CD8-positive, alpha-beta memory T cell (primary cell): ENCODE measurements at regions not wholly inside any gene's neighbourhood (a gene's known extent, or its start where the extent isn't known, plus 50 kb on each side); places are given as distances from the start of the nearest gene placed in this dataset.
"Not testable (repeated sequence)": the region's sequence is repeated elsewhere in the genome, so short reads cannot be mapped to it uniquely, and the experiment has no call there.

ENCODE experiments used
- CTCF ChIA-PET: fragments of 350-600 bp; sonication (Branson Sonifier 250); formaldehyde crosslinking; loops from one replicate; lab custom pipeline; 2021; ENCODE audit warnings: antibody characterized with exemption; lab: Charles Lee
- POLR2A ChIA-PET: fragments of 350-600 bp; sonication (Branson Sonifier 250); formaldehyde crosslinking; loops from one replicate; lab custom pipeline; 2021; ENCODE audit warnings: antibody characterized with exemption; lab: Charles Lee
- DNase-seq, 5 donors: peaks; one replicate each; pipeline versions ENCODE4 v3.0.0 to v3.0.0-alpha.2; 2020 to 2022; ENCODE audit warnings: mixed read lengths in 1 of 5
- H3K27ac ChIP-seq: one replicate; pipeline ENCODE4 v1.7.0; 2013; ENCODE audit warnings: low read depth, mild to moderate bottlenecking, low read length, moderate library complexity
- H3K27me3 ChIP-seq: 2 replicates; pipeline ENCODE4 v1.7.0; 2013; ENCODE audit warnings: low read length, mild to moderate bottlenecking; ENCODE audit not compliant: insufficient read depth, poor library complexity, severe bottlenecking
- H3K36me3 ChIP-seq: 2 replicates; pipeline ENCODE4 v1.7.0; 2013; ENCODE audit warnings: mild to moderate bottlenecking, low read length, moderate library complexity; ENCODE audit not compliant: insufficient read depth
- H3K4me1 ChIP-seq: 2 replicates; pipeline ENCODE4 v1.7.0; 2013; ENCODE audit warnings: mild to moderate bottlenecking, low read length, moderate library complexity; ENCODE audit not compliant: insufficient read depth
- H3K4me3 ChIP-seq: 2 replicates; pipeline ENCODE4 v1.7.0; 2013; ENCODE audit warnings: mild to moderate bottlenecking, low read length
- H3K9me3 ChIP-seq: 2 replicates; pipeline ENCODE4 v1.7.0; 2013; ENCODE audit warnings: mild to moderate bottlenecking, low read length
- H3K27ac Mint-ChIP-seq, 8 donors: one replicate each; pipeline ENCODE4 v1.8.0; 2020 to 2021; ENCODE audit warnings: mixed read lengths in 8 of 8, mild to moderate bottlenecking in 6 of 8, inconsistent platforms in 3 of 8, moderate library complexity in 3 of 8
- H3K27me3 Mint-ChIP-seq, 2 donors: one replicate each; pipeline ENCODE4 v1.8.0; 2020 to 2021; ENCODE audit warnings: mixed read lengths in 2 of 2, mild to moderate bottlenecking in 1 of 2, moderate library complexity in 1 of 2
- H3K36me3 Mint-ChIP-seq, 3 donors: one replicate each; pipeline ENCODE4 v1.8.0; 2020 to 2021; ENCODE audit warnings: mixed read lengths in 3 of 3, inconsistent platforms in 1 of 3, mild to moderate bottlenecking in 1 of 3
- H3K4me1 Mint-ChIP-seq, 3 donors: one replicate each; pipeline ENCODE4 v1.8.0; 2020 to 2021; ENCODE audit warnings: mixed read lengths in 3 of 3, inconsistent platforms in 1 of 3, mild to moderate bottlenecking in 1 of 3
- H3K4me3 Mint-ChIP-seq, 7 donors: one replicate each; pipeline ENCODE4 v1.8.0; 2020 to 2021; ENCODE audit warnings: mixed read lengths in 7 of 7, mild to moderate bottlenecking in 6 of 7, moderate library complexity in 4 of 7, inconsistent platforms in 2 of 7
- H3K9me3 Mint-ChIP-seq, 5 donors: one replicate each; pipeline ENCODE4 v1.8.0; 2020 to 2022; ENCODE audit warnings: mixed read lengths in 5 of 5, mild to moderate bottlenecking in 3 of 5, moderate library complexity in 2 of 5, inconsistent platforms in 1 of 5

DNA sequence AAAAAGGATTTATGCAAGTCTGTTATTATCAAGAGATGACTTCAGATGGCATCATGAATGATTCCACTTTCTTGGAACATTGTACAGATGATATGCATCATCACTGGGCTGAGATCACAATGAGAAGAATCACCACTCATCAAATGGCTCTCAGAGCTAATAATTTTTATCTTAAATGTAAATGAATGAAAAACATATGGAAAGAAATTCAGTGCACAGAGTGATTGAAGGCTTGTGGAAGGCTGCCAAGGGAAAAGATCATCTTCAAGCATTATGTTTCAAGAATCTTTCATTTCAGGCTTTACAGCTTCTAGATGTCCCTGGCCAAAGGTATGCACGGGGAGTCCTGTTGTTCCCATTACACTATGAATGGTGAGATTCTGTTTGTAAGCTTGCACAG lies 955.7 kb downstream of the TTLL7 start:
- no peaks in the 10 kb centered on the region for H3K36me3 Mint-ChIP-seq
- Histone ChIP-seq H3K4me1 (no peaks in the 10 kb centered on the region), H3K4me3 (no peak overlapping the region), H3K27ac (no peak overlapping the region), H3K9me3 (no peaks in the 10 kb centered on the region), H3K27me3 (no peaks in the 10 kb centered on the region), H3K36me3 (no peaks in the 10 kb centered on the region)
- no peak overlapping the region for H3K4me3 Mint-ChIP-seq
- H3K27ac Mint-ChIP-seq = no peak overlapping the region
- DNase-seq = no peak
- H3K27me3 Mint-ChIP-seq = peaks cover 0 to 1% of the 10 kb centered on the region in 2 donors
- H3K9me3 Mint-ChIP-seq = peaks cover 0 to 5% (median 0%) of the 10 kb centered on the region in 5 donors
- H3K4me1 Mint-ChIP-seq = no peaks in the 10 kb centered on the region
- ChIA-PET CTCF (no interaction called here), POLR2A (no interaction called here)

DNA sequence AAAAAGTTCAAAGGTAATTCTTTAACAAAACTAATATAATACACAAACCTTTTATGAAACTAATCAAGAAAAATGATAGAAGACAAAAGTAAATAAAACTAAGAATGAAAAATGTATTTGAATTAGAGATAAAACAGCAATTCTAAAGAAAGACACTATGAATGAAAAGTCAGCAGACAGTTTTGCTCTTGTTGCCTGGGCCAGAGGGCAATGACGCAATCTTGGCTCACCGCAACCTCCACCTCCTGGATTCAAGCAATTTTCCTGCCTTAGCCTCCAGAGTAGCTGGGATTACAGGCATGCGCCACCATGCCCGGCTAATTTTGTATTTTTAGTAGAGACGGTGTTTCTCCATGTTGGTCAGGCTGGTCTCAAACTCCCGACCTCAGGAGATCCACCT lies 959.8 kb downstream of the TTLL7 start:
- H3K27me3 Mint-ChIP-seq, CTCF ChIA-PET, H3K4me3 Mint-ChIP-seq, H3K27me3 ChIP-seq, H3K9me3 Mint-ChIP-seq, H3K4me1 ChIP-seq, H3K36me3 Mint-ChIP-seq, H3K9me3 ChIP-seq, H3K36me3 ChIP-seq, POLR2A ChIA-PET, H3K27ac Mint-ChIP-seq, H3K4me1 Mint-ChIP-seq, H3K4me3 ChIP-seq, DNase-seq, H3K27ac ChIP-seq: not testable (repeated sequence)

DNA sequence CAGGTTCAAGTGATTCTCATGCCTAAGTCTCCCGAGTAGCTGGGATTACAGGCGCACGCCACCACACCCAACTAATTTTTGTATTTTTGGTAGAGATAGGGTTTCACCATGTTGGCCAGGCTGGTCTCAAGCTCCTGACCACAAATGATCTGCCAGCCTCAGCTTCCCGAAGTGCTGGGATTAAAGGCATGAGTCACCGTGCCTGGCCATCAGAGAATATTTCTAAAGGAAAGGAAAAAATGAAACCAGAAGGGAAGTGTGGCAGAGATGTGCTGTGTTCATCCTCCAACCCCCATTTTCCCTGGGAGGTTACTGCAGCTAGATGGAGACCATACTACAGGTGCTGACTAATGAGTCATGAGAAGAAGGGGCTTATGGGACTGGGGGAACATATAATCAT lies 964.1 kb downstream of the TTLL7 start:
- H3K27ac Mint-ChIP-seq = no peak overlapping the region
- CTCF ChIA-PET = no interaction called here
- Histone ChIP-seq H3K36me3 (no peaks in the 10 kb centered on the region), H3K27me3 (no peaks in the 10 kb centered on the region), H3K27ac (no peak overlapping the region), H3K4me1 (no peaks in the 10 kb centered on the region), H3K9me3 (no peaks in the 10 kb centered on the region), H3K4me3 (no peak overlapping the region)
- no peaks in the 10 kb centered on the region for H3K4me1 Mint-ChIP-seq
- POLR2A ChIA-PET = no interaction called here
- H3K27me3 Mint-ChIP-seq = no peaks in the 10 kb centered on the region
- no peak for DNase-seq
- H3K4me3 Mint-ChIP-seq = no peak overlapping the region
- H3K9me3 Mint-ChIP-seq = peaks cover 2 to 12% (median 11%) of the 10 kb centered on the region in 5 donors
- no peaks in the 10 kb centered on the region for H3K36me3 Mint-ChIP-seq

DNA sequence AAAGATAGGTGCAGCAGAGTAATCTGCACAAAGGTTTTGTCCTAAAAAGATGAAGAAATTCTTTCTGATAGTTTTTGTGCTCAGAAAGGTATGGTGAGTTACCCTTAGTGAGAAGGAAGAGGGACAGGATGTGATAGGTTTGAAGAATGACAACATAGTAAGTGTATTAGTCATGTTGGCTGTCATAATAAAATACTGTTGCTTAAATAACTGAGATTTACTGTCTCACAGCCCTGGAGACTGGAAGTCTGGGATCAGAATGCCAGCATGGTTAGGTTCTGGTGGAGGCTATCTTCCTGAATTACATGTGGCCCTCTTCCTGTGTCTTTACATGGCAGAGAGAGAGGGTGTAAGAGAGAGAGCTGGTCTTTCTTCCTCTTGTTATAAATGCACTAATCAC lies 965.2 kb downstream of the TTLL7 start:
- ChIA-PET POLR2A (no interaction called here), CTCF (no interaction called here)

DNA sequence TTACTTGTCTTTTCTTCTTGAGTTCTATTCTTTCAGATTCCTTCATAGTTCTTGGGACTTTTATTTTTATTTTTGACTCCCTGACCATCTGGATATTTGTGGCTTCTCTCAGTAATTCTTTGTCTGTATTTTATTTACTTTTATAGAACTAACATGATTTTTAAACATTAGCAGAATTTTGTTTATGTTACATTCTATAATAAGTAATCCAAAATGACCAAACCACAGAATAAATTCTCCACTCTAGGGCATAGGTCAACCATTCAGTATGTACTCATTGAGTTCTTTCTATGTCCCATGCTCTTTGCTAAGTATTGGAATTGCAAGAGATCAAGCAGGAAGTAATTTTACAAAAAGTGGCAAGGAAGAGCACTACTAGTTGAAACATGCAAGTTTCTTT lies 969.0 kb downstream of the TTLL7 start:
- Histone ChIP-seq H3K36me3 (no peaks in the 10 kb centered on the region), H3K4me3 (no peak overlapping the region), H3K4me1 (no peaks in the 10 kb centered on the region), H3K9me3 (no peaks in the 10 kb centered on the region), H3K27me3 (no peaks in the 10 kb centered on the region), H3K27ac (no peak overlapping the region)
- Mint-ChIP-seq H3K27ac (no peak overlapping the region), H3K4me1 (no peaks in the 10 kb centered on the region), H3K4me3 (no peak overlapping the region), H3K27me3 (no peaks in the 10 kb centered on the region), H3K36me3 (no peaks in the 10 kb centered on the region), H3K9me3 (peaks cover 0 to 13% (median 9%) of the 10 kb centered on the region in 5 donors)
- POLR2A ChIA-PET = no interaction called here
- CTCF ChIA-PET = no interaction called here
- DNase-seq = no peak

More for the DNA sequence above, 965.2 kb downstream of the TTLL7 start:
- H3K9me3 Mint-ChIP-seq = peaks cover 2 to 12% (median 11%) of the 10 kb centered on the region in 5 donors
- H3K4me3 ChIP-seq = no peak overlapping the region
- H3K4me3 Mint-ChIP-seq = no peak overlapping the region
- H3K27ac ChIP-seq = no peak overlapping the region
- no peaks in the 10 kb centered on the region for H3K27me3 ChIP-seq
- H3K4me1 Mint-ChIP-seq = no peaks in the 10 kb centered on the region
- no peaks in the 10 kb centered on the region for H3K4me1 ChIP-seq
- no peaks in the 10 kb centered on the region for H3K27me3 Mint-ChIP-seq
- DNase-seq = no peak
- no peaks in the 10 kb centered on the region for H3K36me3 ChIP-seq
- H3K9me3 ChIP-seq = no peaks in the 10 kb centered on the region
- H3K27ac Mint-ChIP-seq = no peak overlapping the region
- no peaks in the 10 kb centered on the region for H3K36me3 Mint-ChIP-seq

DNA sequence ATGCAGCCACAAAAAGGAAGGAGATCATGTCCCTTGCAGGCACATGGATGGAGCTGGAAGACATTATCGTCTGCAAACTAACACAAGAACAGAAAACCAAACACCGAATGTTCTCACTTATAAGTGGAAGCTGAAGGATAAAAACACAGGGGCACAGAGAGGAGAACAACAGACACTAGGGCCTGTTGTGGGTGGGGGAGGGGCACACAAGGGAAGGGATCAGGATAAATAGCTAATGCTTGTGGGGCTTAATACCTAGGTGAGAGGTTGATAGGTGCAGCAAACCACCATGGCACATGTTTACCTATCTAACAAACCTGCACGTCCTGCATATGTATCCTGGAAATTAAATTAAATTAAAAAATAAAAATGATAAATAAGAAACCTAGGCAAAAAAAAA lies 969.9 kb downstream of the TTLL7 start:
- CTCF ChIA-PET = no interaction called here
- Mint-ChIP-seq H3K36me3 (no peaks in the 10 kb centered on the region), H3K27me3 (no peaks in the 10 kb centered on the region), H3K4me3 (no peak overlapping the region), H3K9me3 (peaks cover 0 to 12% (median 9%) of the 10 kb centered on the region in 5 donors), H3K4me1 (no peaks in the 10 kb centered on the region), H3K27ac (no peak overlapping the region)
- no peaks in the 10 kb centered on the region for H3K9me3 ChIP-seq
- POLR2A ChIA-PET = no interaction called here
- no peaks in the 10 kb centered on the region for H3K4me1 ChIP-seq
- no peak overlapping the region for H3K4me3 ChIP-seq
- no peak for DNase-seq
- no peaks in the 10 kb centered on the region for H3K36me3 ChIP-seq
- no peaks in the 10 kb centered on the region for H3K27me3 ChIP-seq
- no peak overlapping the region for H3K27ac ChIP-seq

DNA sequence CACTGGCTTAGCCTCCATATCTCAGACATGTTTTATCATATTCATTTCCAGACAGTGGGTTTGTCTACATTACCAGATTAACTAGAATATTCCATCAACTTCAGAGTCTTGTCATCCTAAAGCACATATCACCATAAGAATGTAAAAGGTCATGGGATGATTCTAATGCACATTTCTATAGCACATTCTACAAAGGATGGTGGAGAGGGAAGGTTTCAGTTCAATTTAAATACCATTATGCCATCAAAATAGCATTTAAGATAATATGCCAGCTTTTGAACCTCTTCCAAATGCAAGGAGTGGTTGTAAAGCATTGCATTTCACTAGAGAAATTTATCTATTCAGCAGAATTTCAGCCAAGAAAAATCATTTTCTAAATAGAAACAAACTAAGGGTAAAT lies 970.5 kb downstream of the TTLL7 start:
- DNase-seq = no peak
- H3K4me3 ChIP-seq = no peak overlapping the region
- H3K4me1 ChIP-seq = no peaks in the 10 kb centered on the region
- H3K9me3 ChIP-seq = no peaks in the 10 kb centered on the region
- no peaks in the 10 kb centered on the region for H3K36me3 ChIP-seq
- ChIA-PET POLR2A (no interaction called here), CTCF (no interaction called here)
- H3K27ac ChIP-seq = no peak overlapping the region
- no peaks in the 10 kb centered on the region for H3K4me1 Mint-ChIP-seq
- no peak overlapping the region for H3K27ac Mint-ChIP-seq
- H3K9me3 Mint-ChIP-seq = peaks cover 0 to 9% (median 8%) of the 10 kb centered on the region in 5 donors
- H3K27me3 Mint-ChIP-seq = no peaks in the 10 kb centered on the region
- no peaks in the 10 kb centered on the region for H3K36me3 Mint-ChIP-seq
- no peaks in the 10 kb centered on the region for H3K27me3 ChIP-seq
- no peak overlapping the region for H3K4me3 Mint-ChIP-seq

DNA sequence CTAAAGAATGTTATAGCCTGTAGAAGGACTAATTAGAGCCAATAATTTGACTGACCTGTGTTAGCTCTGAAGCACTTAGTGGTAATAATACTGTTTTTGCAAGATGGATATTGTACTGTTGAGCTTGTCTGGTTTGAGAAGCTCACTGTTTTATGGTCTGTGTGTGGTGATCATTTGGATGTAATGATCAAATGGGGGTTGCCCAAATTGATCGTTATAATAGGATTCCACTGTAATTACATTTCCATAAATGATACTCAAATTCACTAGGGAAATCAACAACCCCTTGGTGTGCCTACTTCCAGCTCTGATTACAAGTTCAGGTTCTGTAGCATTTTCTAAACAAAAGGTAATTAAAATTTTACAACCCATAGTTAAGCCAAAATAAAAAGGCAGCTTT lies 971.4 kb downstream of the TTLL7 start:
- no peaks in the 10 kb centered on the region for H3K27me3 ChIP-seq
- no peak overlapping the region for H3K27ac ChIP-seq
- H3K27me3 Mint-ChIP-seq = no peaks in the 10 kb centered on the region
- no peaks in the 10 kb centered on the region for H3K36me3 Mint-ChIP-seq
- peaks cover 0 to 10% (median 4%) of the 10 kb centered on the region in 5 donors for H3K9me3 Mint-ChIP-seq
- CTCF ChIA-PET = no interaction called here
- H3K4me3 Mint-ChIP-seq = no peak overlapping the region
- H3K36me3 ChIP-seq = no peaks in the 10 kb centered on the region
- no peaks in the 10 kb centered on the region for H3K9me3 ChIP-seq
- no peak overlapping the region for H3K27ac Mint-ChIP-seq
- H3K4me1 Mint-ChIP-seq = no peaks in the 10 kb centered on the region
- no peak overlapping the region for H3K4me3 ChIP-seq
- no peak for DNase-seq
- H3K4me1 ChIP-seq = no peaks in the 10 kb centered on the region
- POLR2A ChIA-PET = no interaction called here

DNA sequence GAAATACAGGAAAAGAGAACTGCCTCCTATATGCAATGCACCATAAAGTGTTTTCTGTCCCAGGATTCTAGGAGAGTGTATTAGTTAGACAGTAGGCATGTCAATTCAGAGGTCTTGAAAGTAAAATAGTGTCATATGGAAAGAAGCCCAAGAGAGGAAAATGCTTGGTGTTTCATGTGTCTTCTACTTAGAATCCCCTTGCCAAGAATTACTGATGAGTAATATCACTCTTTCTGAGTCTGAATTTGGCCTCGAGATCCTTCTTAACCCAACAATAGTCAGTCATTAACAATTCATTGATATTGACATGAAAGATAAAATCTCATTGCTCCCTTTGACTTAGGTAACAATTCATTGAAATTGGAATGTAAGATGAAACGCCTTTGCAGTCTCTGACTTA lies 972.2 kb downstream of the TTLL7 start:
- no peaks in the 10 kb centered on the region for H3K4me1 Mint-ChIP-seq
- POLR2A ChIA-PET = no interaction called here
- Histone ChIP-seq H3K27me3 (no peaks in the 10 kb centered on the region), H3K9me3 (no peaks in the 10 kb centered on the region), H3K4me1 (no peaks in the 10 kb centered on the region), H3K36me3 (no peaks in the 10 kb centered on the region), H3K27ac (no peak overlapping the region), H3K4me3 (no peak overlapping the region)
- no peak for DNase-seq
- peaks cover 0 to 11% (median 4%) of the 10 kb centered on the region in 5 donors for H3K9me3 Mint-ChIP-seq
- H3K4me3 Mint-ChIP-seq = no peak overlapping the region
- no peaks in the 10 kb centered on the region for H3K27me3 Mint-ChIP-seq
- CTCF ChIA-PET = no interaction called here
- H3K36me3 Mint-ChIP-seq = no peaks in the 10 kb centered on the region
- H3K27ac Mint-ChIP-seq = no peak overlapping the region
